GM12892 (cell line): ENCODE measurements at regions not wholly inside any gene's neighbourhood (a gene's known extent, or its start where the extent isn't known, plus 50 kb on each side); places are given as distances from the start of the nearest gene placed in this dataset.

Experiments
- POLR2A ChIP-seq: IDR thresholded peaks from 2 replicates; pipeline ENCODE4 v1.6.1; 2011; ENCODE audit warnings: low read depth, low read length, control low read depth
- POLR2AphosphoS5 ChIP-seq: IDR thresholded peaks from 2 replicates; pipeline ENCODE4 v1.6.1; 2011; ENCODE audit warnings: low read depth, low read length, control low read depth

- no peak for TF ChIP-seq POLR2A
- TF ChIP-seq POLR2AphosphoS5, result no peak
These were observed 224.7 kb upstream of the BMPER start for GRCh38 chr7:33680682-33681081.
